AG09319 (cell line): ENCODE measurements at regions not wholly inside any gene's neighbourhood (a gene's known extent, or its start where the extent isn't known, plus 50 kb on each side); places are given as distances from the start of the nearest gene placed in this dataset.
A peak's percentile ranks its signal among the peaks of the same experiment; 100 is the strongest.

ENCODE experiments used
- DNase-seq: peaks from one replicate; pipeline ENCODE4 v3.0.0-alpha.2; 2010; ENCODE audit warnings: low read depth; ENCODE audit errors: extremely low read depth
- TF ChIP-seq, protein P1 (sequence below): IDR thresholded peaks from 2 replicates; pipeline ENCODE4 v1.5.1; 2011; ENCODE audit warnings: low read depth, mild to moderate bottlenecking, inconsistent platforms, low read length, moderate library complexity

GRCh38 chr16:66227766-66228530 lies 138.5 kb upstream of the CDH5 start:
- TF ChIP-seq, protein P1, sequence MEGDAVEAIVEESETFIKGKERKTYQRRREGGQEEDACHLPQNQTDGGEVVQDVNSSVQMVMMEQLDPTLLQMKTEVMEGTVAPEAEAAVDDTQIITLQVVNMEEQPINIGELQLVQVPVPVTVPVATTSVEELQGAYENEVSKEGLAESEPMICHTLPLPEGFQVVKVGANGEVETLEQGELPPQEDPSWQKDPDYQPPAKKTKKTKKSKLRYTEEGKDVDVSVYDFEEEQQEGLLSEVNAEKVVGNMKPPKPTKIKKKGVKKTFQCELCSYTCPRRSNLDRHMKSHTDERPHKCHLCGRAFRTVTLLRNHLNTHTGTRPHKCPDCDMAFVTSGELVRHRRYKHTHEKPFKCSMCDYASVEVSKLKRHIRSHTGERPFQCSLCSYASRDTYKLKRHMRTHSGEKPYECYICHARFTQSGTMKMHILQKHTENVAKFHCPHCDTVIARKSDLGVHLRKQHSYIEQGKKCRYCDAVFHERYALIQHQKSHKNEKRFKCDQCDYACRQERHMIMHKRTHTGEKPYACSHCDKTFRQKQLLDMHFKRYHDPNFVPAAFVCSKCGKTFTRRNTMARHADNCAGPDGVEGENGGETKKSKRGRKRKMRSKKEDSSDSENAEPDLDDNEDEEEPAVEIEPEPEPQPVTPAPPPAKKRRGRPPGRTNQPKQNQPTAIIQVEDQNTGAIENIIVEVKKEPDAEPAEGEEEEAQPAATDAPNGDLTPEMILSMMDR, result no peak
- no peak for DNase-seq

DNA sequence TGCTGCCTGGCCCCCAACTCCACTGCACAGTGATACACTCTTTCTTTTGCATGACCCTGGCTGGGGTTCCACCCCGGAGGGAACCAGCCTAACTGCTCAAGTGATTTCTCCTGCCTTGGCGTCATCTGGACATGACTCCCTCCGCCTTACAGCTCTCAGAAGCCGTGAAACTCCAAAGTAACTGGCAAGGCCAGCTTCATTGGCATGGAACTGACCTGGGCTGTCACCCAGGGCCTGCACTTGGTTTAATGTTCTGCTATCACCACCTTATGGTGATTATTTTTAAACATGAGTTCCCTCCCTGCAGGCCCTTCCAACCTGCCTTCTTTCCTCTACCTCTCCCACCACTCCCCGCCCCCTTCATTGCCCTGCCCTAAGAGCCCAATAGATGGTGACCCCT lies 139.7 kb upstream of the CDH5 start:
- TF ChIP-seq, protein P1, result no peak

GRCh38 chr16:66225696-66226095 lies 140.8 kb upstream of the CDH5 start:
- TF ChIP-seq, protein P1, result no peak
- no peak for DNase-seq

More for the DNA sequence above, 139.7 kb upstream of the CDH5 start:
- no peak for DNase-seq

GRCh38 chr16:66224626-66225025 lies 141.9 kb upstream of the CDH5 start:
- TF ChIP-seq, protein P1, result no peak
- DNase-seq, result no peak

DNA sequence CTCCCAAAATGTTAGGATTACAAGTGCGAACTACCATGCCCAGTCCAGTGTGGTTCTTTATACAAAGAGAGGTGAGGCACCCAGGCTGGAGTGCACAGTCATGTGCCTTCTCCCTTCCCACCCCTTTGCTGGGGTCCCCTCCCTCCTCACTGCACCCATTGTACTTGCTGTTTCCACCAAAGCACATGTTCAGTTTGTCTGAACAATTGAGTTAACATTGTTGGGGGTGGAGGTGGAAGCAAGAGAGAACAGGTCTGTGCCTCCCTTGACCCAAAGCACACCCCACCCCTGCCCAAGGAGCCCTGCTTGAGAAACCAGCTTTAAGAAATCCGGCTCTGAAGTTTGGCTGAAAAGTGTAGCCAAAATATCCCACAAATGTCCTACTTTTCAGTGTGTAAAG lies 142.3 kb upstream of the CDH5 start:
- no peak for DNase-seq
- TF ChIP-seq, protein P1, result no peak

- peak; percentile 12 for DNase-seq
- TF ChIP-seq, protein P1, result no peak
Observed at GRCh38 chr16:66223176-66223780, 143.2 kb upstream of the CDH5 start.

DNA sequence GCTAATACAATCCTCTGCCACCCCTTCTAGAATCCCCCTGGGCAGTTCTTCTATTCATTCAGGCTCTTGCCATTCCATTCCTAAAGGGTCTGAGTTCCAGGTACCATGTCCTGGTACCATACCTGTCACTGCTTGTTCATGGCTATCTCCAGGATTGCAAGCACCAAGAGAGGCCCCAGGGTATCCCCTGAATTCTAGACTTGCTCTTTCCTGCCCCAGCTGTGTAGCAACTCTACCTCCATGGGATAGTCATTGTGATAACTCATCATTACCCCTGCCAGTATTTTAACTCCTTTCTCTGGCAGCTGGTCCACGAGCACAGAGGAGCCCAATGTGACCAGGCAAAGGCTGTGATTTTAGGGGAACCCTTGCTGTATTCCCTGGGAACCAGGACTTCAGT lies 143.7 kb upstream of the CDH5 start:
- TF ChIP-seq, protein P1, result no peak
- DNase-seq, result no peak
